ENCODE measurements at regions not wholly inside any gene's neighbourhood (a gene's known extent, or its start where the extent isn't known, plus 50 kb on each side); places are given as distances from the start of the nearest gene placed in this dataset.
A peak's percentile ranks its signal among the peaks of the same experiment; 100 is the strongest.

DNA sequence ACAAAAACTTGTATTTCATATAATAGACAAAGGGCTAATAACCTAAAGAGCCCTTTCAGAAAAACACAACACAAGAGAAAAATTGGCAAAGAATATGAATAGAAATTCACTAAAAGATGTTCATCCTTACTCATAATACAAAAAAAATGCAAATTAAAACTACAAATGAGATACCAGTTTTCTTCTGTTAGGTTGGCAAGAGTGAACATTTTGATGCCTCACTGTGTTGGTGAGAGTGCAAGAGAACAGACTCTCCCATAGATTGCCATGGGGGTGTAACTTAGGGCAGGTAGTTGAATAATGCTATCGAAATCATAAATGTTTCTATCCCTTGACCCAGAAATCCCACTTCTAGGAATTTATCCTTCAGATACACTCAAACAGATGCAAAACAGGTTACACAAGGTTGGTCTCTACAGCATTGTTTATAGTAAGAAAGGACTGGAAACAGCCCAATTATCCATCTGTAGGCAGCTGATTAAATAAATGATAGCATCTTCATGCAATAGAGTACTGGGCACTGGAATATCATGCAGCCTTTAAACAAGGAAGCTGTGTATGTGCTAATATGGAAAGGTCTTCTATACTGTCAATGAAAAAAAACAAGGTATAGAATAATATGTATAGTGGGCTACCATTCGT lies 146.3 kb downstream of the TLE3 start (continued):
- TF ChIP-seq NFE2L1 (CRISPR knock-in tag; IDR thresholded peaks at IDR 0.05) (no peak), IRF2 (CRISPR knock-in tag; IDR thresholded peaks at IDR 0.05; ENCODE audit: borderline replicate concordance, low read depth) (no peak), PRRX2 (CRISPR knock-in tag; IDR thresholded peaks at IDR 0.05) (no peak), NFYB (CRISPR knock-in tag; conservative IDR thresholded peaks at IDR 0.05; ENCODE audit: low read depth) (no peak)

DNA sequence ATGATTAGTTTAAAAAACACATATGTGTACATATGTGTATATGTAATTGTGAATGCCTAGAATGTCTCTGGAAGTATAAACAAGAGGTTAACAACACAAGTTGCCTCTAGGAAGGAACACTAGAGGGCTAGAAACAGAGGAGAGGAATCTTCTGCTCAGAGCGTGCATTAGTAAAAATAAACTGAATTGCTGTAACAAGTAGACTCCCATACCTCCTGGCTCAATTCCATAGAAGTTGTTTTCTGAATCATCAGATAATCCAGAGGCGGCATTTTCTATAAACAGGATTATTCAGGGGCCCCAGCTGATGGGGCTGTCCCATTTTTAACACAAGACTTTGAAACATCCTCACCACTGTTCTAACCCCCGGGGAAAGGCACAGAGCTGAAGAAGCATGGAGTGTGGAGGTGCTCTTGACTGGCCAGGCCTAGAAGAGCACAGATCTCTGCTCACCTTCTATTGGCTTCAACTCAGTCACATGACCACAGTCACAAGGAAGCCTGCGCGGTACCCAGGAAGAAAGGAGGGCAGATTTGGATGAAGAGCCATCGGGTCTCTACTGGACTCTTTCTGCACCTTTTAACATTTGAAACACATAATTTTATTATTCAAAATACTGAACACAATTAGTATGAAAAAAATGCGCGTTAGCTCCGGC lies 145.7 kb downstream of the TLE3 start:
- H3K9me3 Mint-ChIP-seq: no peaks in the 10 kb centered on the region
- no peak overlapping the region for H3K4me3 Mint-ChIP-seq
- ATAC-seq (peak; percentile 44), DNase-seq (ENCODE audit: low spot score) (no peak)
- H3K4me1 Mint-ChIP-seq: peaks cover 10% of the 10 kb centered on the region
- TF ChIP-seq, protein P1, sequence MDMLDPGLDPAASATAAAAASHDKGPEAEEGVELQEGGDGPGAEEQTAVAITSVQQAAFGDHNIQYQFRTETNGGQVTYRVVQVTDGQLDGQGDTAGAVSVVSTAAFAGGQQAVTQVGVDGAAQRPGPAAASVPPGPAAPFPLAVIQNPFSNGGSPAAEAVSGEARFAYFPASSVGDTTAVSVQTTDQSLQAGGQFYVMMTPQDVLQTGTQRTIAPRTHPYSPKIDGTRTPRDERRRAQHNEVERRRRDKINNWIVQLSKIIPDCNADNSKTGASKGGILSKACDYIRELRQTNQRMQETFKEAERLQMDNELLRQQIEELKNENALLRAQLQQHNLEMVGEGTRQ (CRISPR knock-in tag; IDR thresholded peaks at IDR 0.05): peak; percentile 79
- TF ChIP-seq, protein P2, sequence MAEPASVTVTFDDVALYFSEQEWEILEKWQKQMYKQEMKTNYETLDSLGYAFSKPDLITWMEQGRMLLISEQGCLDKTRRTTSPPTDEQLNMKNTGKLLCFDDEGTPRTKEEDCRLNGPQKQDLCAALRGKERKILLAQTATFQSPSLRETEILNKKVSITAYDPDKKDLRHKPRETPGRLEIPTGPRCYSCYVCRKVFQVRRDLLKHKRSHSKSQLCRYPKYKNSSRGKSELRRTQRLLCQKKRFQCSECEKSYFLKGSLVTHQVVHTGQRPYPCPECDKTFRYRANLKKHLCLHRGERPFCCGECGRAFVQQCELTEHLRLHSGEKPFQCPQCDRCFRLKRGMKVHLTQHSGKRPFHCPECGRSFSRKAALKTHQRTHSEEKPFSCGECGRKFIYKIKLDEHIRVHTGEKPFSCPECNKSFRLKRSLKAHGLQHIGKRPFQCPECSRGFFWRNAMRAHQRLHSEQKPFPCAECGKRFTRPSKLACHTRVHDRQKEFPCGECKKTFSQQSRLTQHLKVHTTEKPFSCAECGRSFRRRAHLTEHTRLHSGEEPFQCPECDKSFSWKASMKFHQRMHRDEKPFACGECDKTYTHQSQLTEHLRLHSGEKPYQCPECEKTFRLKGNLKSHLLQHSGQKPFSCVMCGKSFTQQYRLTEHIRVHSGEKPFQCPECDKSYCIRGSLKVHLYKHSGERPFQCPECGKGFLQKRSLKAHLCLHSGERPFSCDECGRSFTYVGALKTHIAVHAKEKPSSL (CRISPR knock-in tag; conservative IDR thresholded peaks at IDR 0.05): no peak
- no peak overlapping the region for H3K27ac Mint-ChIP-seq
- CTCF ChIA-PET: interaction anchor here (0.6 to 1.4 kb wide), 2 partner anchors 13 to 114 kb away, joined by 3 read pairs; no protein-coding TSS in a partner anchor
- H3K27me3 Mint-ChIP-seq (ENCODE audit: low read depth): no peaks in the 10 kb centered on the region
- no peaks in the 10 kb centered on the region for H3K36me3 Mint-ChIP-seq
- POLR2A ChIA-PET: no interaction called here

- ATAC-seq: no peak
- ChIA-PET POLR2A (no interaction called here), CTCF (interaction anchor here (1.1 to 1.4 kb wide), 2 partner anchors 14 to 475 kb away, joined by 3 read pairs; no protein-coding TSS in a partner anchor)
- Mint-ChIP-seq H3K4me3 (no peak overlapping the region), H3K9me3 (no peaks in the 10 kb centered on the region), H3K4me1 (peaks cover 15% of the 10 kb centered on the region), H3K27me3 (ENCODE audit: low read depth) (no peaks in the 10 kb centered on the region), H3K27ac (no peak overlapping the region), H3K36me3 (no peaks in the 10 kb centered on the region)
- TF ChIP-seq FOXP4 (CRISPR knock-in tag; IDR thresholded peaks at IDR 0.05) (no peak), ZNF317 (CRISPR knock-in tag; IDR thresholded peaks at IDR 0.05; ENCODE audit: borderline replicate concordance, low read depth) (no peak), GTF2I (CRISPR knock-in tag; conservative IDR thresholded peaks at IDR 0.05) (no peak), SP1 (CRISPR knock-in tag; conservative IDR thresholded peaks at IDR 0.05) (no peak), GABPB1 (CRISPR knock-in tag; IDR thresholded peaks at IDR 0.05) (no peak), MAX (CRISPR knock-in tag; IDR thresholded peaks at IDR 0.05) (no peak), ERG (CRISPR knock-in tag; IDR thresholded peaks at IDR 0.05) (no peak), ZSCAN18 (CRISPR knock-in tag; IDR thresholded peaks at IDR 0.05) (no peak), FOXJ3 (CRISPR knock-in tag; IDR thresholded peaks at IDR 0.05; ENCODE audit: borderline replicate concordance) (no peak), JUN (CRISPR knock-in tag; IDR thresholded peaks at IDR 0.05) (no peak)
- TF ChIP-seq, protein P3, sequence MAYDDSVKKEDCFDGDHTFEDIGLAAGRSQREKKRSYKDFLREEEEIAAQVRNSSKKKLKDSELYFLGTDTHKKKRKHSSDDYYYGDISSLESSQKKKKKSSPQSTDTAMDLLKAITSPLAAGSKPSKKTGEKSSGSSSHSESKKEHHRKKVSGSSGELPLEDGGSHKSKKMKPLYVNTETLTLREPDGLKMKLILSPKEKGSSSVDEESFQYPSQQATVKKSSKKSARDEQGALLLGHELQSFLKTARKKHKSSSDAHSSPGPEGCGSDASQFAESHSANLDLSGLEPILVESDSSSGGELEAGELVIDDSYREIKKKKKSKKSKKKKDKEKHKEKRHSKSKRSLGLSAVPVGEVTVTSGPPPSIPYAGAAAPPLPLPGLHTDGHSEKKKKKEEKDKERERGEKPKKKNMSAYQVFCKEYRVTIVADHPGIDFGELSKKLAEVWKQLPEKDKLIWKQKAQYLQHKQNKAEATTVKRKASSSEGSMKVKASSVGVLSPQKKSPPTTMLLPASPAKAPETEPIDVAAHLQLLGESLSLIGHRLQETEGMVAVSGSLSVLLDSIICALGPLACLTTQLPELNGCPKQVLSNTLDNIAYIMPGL (CRISPR knock-in tag; IDR thresholded peaks at IDR 0.05): no peak
- TF ChIP-seq, protein P4, sequence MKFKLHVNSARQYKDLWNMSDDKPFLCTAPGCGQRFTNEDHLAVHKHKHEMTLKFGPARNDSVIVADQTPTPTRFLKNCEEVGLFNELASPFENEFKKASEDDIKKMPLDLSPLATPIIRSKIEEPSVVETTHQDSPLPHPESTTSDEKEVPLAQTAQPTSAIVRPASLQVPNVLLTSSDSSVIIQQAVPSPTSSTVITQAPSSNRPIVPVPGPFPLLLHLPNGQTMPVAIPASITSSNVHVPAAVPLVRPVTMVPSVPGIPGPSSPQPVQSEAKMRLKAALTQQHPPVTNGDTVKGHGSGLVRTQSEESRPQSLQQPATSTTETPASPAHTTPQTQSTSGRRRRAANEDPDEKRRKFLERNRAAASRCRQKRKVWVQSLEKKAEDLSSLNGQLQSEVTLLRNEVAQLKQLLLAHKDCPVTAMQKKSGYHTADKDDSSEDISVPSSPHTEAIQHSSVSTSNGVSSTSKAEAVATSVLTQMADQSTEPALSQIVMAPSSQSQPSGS (CRISPR knock-in tag; IDR thresholded peaks at IDR 0.05; ENCODE audit: borderline replicate concordance, low read depth): no peak
- no peak for DNase-seq (ENCODE audit: low spot score)
These were observed 144.7 kb downstream of the TLE3 start for GRCh38 chr15:69953051-69953450.

Measured in WTC11 (cell line).